ENCODE measurements at regions not wholly inside any gene's neighbourhood (a gene's known extent, or its start where the extent isn't known, plus 50 kb on each side); places are given as distances from the start of the nearest gene placed in this dataset.

- no TSS peak for BruUV-seq (replicated peaks)
- intact Hi-C loops (cut with micrococcal nuclease; ENCODE audit: unreplicated experiment) (no loop called here), in situ Hi-C loops (cut with HindIII; ENCODE audit: extremely low pct_ligation_motif_present, low pct_unique_long_range_greater_than_20kb) (no loop called here)
- no peak for FAIRE-seq
- 100% methylated on average over 6 of the region's 9 CpGs for WGBS (ENCODE audit: low lambda C conversion rate)
- ChIA-PET CTCF (ENCODE audit: low intra/inter-chr PET ratio, low total read pairs) (no interaction called here), POLR2A (no interaction called here)
- Histone ChIP-seq H4K20me1 (ENCODE audit: insufficient read depth, low read length) (peaks cover 13% of the 10 kb centered on the region; the same call in 1 of the 2 replicates), H3K4me2 (ENCODE audit: low read depth, low read length) (no peak overlapping the region), H3K9me3 (ENCODE audit: low read length) (no peaks in the 10 kb centered on the region), H2AFZ (ENCODE audit: low read length) (no peak overlapping the region), H3K27me3 (ENCODE audit: control insufficient read depth in 1 of 2, insufficient read depth in 2 of 2, low read length in 2 of 2) (no peaks in the 10 kb centered on the region), H3K4me1 (ENCODE audit: insufficient read depth, low read length) (no peaks in the 10 kb centered on the region), H3K4me3 (replicated peaks in 1 of 3; ENCODE audit: insufficient read depth in 1 of 3, low read depth in 2 of 3, low read length in 3 of 3) (no peak overlapping the region), H3K79me2 (ENCODE audit: insufficient read depth, low read length) (peaks cover 13% of the 10 kb centered on the region), H3K27ac (ENCODE audit: extremely low read length, insufficient read depth, low read length) (no peak overlapping the region), H3K9ac (ENCODE audit: insufficient read depth, low read depth, low read length) (no peak overlapping the region), H3K36me3 (replicated peaks in 1 of 2; ENCODE audit: control insufficient read depth in 1 of 2, insufficient read depth in 2 of 2, low read length in 2 of 2) (peaks cover 21 to 60% of the 10 kb centered on the region in 2 experiments)
- no peak for ATAC-seq
- DNase-seq (ENCODE audit: low spot score) = no peak
- TF ChIP-seq ZBTB40 (IDR thresholded peaks at IDR 0.05) = no peak
- no peak for TF ChIP-seq ZBTB40 (CRISPR knock-in tag; IDR thresholded peaks at IDR 0.05)
- TF ChIP-seq MAFF (IDR thresholded peaks at IDR 0.05; ENCODE audit: low read depth, low read length) = no peak
- no peak for TF ChIP-seq MLX (CRISPR knock-in tag; IDR thresholded peaks at IDR 0.05)
- no peak for TF ChIP-seq KLF13 (CRISPR knock-in tag; IDR thresholded peaks at IDR 0.05)
- TF ChIP-seq SMAD1 (CRISPR knock-in tag; IDR thresholded peaks at IDR 0.05; ENCODE audit: borderline replicate concordance, low read depth) = no peak
- no peak for TF ChIP-seq POLR2A (IDR thresholded peaks at IDR 0.05; ENCODE audit: insufficient read depth in 1 of 2, low read depth in 2 of 2, low read length in 2 of 2)
- no peak for TF ChIP-seq NONO (IDR thresholded peaks at IDR 0.05)
- no peak for TF ChIP-seq NONO (CRISPR knock-in tag; conservative IDR thresholded peaks at IDR 0.05)
These were observed 1113.4 kb downstream of the BRD1 start for GRCh38 chr22:48714231-48714630.

Measured in HepG2 (cell line).